ENCODE measurements at regions not wholly inside any gene's neighbourhood (a gene's known extent, or its start where the extent isn't known, plus 50 kb on each side); places are given as distances from the start of the nearest gene placed in this dataset.

GRCh38 chr9:8244505-8245092 lies 445.0 kb upstream of the DMAC1 start:
- TF ChIP-seq CTCF (IDR thresholded peaks at IDR 0.05) (no peak), REST (IDR thresholded peaks at IDR 0.05; ENCODE audit: insufficient read depth in 1 of 2, low read depth in 2 of 2, low read length in 1 of 2) (no peak), POLR2AphosphoS5 (IDR thresholded peaks at IDR 0.05; ENCODE audit: low read depth, low read length) (no peak)

Data from Panc1 (cell line).